Endothelial cell of umbilical vein (primary cell): ENCODE measurements at regions not wholly inside any gene's neighbourhood (a gene's known extent, or its start where the extent isn't known, plus 50 kb on each side); places are given as distances from the start of the nearest gene placed in this dataset.

Experiments used
- BruUV-seq: library from RNA; stranded (reverse); fragments of 400-500 nt; replicated peaks from 2 replicates; lab custom pipeline; 2021; lab: Mats Ljungman, UMichigan
- CTCF ChIA-PET: fragments of 300-600, 350-600 bp; sonication (Branson Sonifier 250); formaldehyde crosslinking; loops from one replicate; lab custom pipeline; 2021; ENCODE audit warnings: antibody characterized with exemption, inconsistent platforms; lab: Charles Lee
- POLR2A ChIA-PET: fragments of 300-600, 350-600 bp; sonication (Branson Sonifier 250); formaldehyde crosslinking; loops from one replicate; lab custom pipeline; 2021; ENCODE audit warnings: antibody characterized with exemption, inconsistent platforms; lab: Charles Lee
- DNase-seq: peaks from one replicate; pipeline ENCODE4 v3.0.0-alpha.2; 2011; ENCODE audit warnings: low read depth, low spot score
- FAIRE-seq: peaks from 2 replicates; lab custom pipeline; 2011; peaks lifted over from hg19 to GRCh38; lab: Jason Lieb, UNC
- H2AFZ ChIP-seq: 2 replicates; pipeline ENCODE4 v1.6.0; 2012; ENCODE audit warnings: low read depth, low read length, control low read depth, inconsistent platforms
- H3K27ac ChIP-seq: 2 replicates; pipeline ENCODE4 v1.5.1; 2011; ENCODE audit warnings: low read depth, mild to moderate bottlenecking, control low read depth, low read length, moderate library complexity; ENCODE audit not compliant: insufficient read depth
- H3K27me3 ChIP-seq, 2 experiments: 2 replicates each; pipeline versions ENCODE4 v1.6.0 to v1.6.1; 2011; ENCODE audit warnings: low read length in 2 of 2, mixed read lengths in 1 of 2; ENCODE audit not compliant: control insufficient read depth in 2 of 2, insufficient read depth in 2 of 2
- H3K36me3 ChIP-seq, 2 experiments: 2 replicates in 1 of 2; 3 replicates in 1 of 2; pipeline ENCODE4 v1.5.1; 2011; ENCODE audit warnings: low read length in 2 of 2, mild to moderate bottlenecking in 1 of 2, moderate library complexity in 1 of 2; ENCODE audit not compliant: control insufficient read depth in 2 of 2, insufficient read depth in 2 of 2; ENCODE audit errors: extremely low read depth in 1 of 2
- H3K4me1 ChIP-seq: 3 replicates; pipeline ENCODE4 v1.5.1; 2011; ENCODE audit warnings: mild to moderate bottlenecking, low read length; ENCODE audit not compliant: control insufficient read depth, insufficient read depth; ENCODE audit errors: extremely low read depth
- H3K4me2 ChIP-seq: 2 replicates; pipeline ENCODE4 v1.6.1; 2011; ENCODE audit warnings: low read length, control low read depth, mixed read lengths; ENCODE audit not compliant: insufficient read depth
- H3K4me3 ChIP-seq, 3 experiments: fragments of 200-600 bp in 1 of 3; sonication (generic), shearing (Covaris generic) in 1 of 3; replicated peaks in 1 of 3; 2 replicates each; pipeline ENCODE4 v1.5.1; 2011 to 2016; ENCODE audit warnings: control low read depth in 3 of 3, low read length in 3 of 3, mild to moderate bottlenecking in 2 of 3, inconsistent platforms in 1 of 3, low read depth in 1 of 3, moderate library complexity in 1 of 3; ENCODE audit not compliant: insufficient read depth in 1 of 3
- H3K79me2 ChIP-seq: 2 replicates; pipeline ENCODE4 v1.6.0; 2012; ENCODE audit warnings: low read length, inconsistent platforms; ENCODE audit not compliant: control insufficient read depth, insufficient read depth
- H3K9ac ChIP-seq: replicated peaks from 2 replicates; pipeline ENCODE3; 2011; ENCODE audit warnings: low read length, control low read depth; ENCODE audit not compliant: insufficient read depth; ENCODE audit errors: extremely low read depth
- H3K9me1 ChIP-seq: replicated peaks from 3 replicates; pipeline ENCODE4 v1.6.0; 2011; ENCODE audit warnings: mild to moderate bottlenecking, low read length; ENCODE audit not compliant: control insufficient read depth, insufficient read depth; ENCODE audit errors: extremely low read depth
- H3K9me3 ChIP-seq: replicated peaks from 2 replicates; pipeline ENCODE4 v1.5.1; 2012; ENCODE audit warnings: low read length, inconsistent platforms; ENCODE audit not compliant: control insufficient read depth, insufficient read depth
- H4K20me1 ChIP-seq: replicated peaks from 2 replicates; pipeline ENCODE3; 2011; ENCODE audit warnings: mild to moderate bottlenecking, low read length; ENCODE audit not compliant: control insufficient read depth, insufficient read depth; ENCODE audit errors: extremely low read depth
- EZH2 ChIP-seq: IDR thresholded peaks from 2 replicates; pipeline ENCODE4 v1.6.1; 2012; ENCODE audit warnings: borderline replicate concordance, low read depth, mild to moderate bottlenecking, moderate library complexity, low read length, inconsistent platforms; ENCODE audit not compliant: severe bottlenecking
- FOS ChIP-seq: IDR thresholded peaks from 2 replicates; pipeline ENCODE4 v1.6.1; 2011; ENCODE audit warnings: mild to moderate bottlenecking, low read length, moderate library complexity, borderline replicate concordance; ENCODE audit not compliant: insufficient read depth
- GATA2 ChIP-seq: IDR thresholded peaks from 2 replicates; pipeline ENCODE4 v1.7.0; 2011; ENCODE audit warnings: low read depth, mild to moderate bottlenecking, moderate library complexity, mixed read lengths, low read length; ENCODE audit not compliant: insufficient read length, insufficient read depth
- JUN ChIP-seq: IDR thresholded peaks from 2 replicates; pipeline ENCODE4 v1.6.1; 2011; ENCODE audit warnings: borderline replicate concordance, low read depth; ENCODE audit not compliant: insufficient read length, insufficient read depth
- MYC ChIP-seq: IDR thresholded peaks from one replicate; pipeline ENCODE4 v1.6.1; 2011; ENCODE audit warnings: mild to moderate bottlenecking, low read depth, low read length
- POLR2A ChIP-seq: IDR thresholded peaks from 2 replicates; pipeline ENCODE4 v1.6.1; 2012; ENCODE audit warnings: low read depth, mild to moderate bottlenecking, control low read depth, low read length
- dilution Hi-C: fragments of 300-500 bp; cut with MboI; formaldehyde crosslinking; loops from one replicate; pipeline ENCODE4 v1.15.0; 2019; ENCODE audit warnings: low sequenced_read_pairs; ENCODE audit not compliant: extremely low pct_ligation_motif_present
- intact Hi-C: fragments of 100-400 bp; cut with micrococcal nuclease; formaldehyde crosslinking; loops from one replicate; pipeline ENCODE4 v1.10.0; 2022
- TF ChIP-seq, protein P1 (sequence below): IDR thresholded peaks from 2 replicates; pipeline ENCODE4 v1.6.1; 2011; ENCODE audit not compliant: insufficient read depth, insufficient read length
- TF ChIP-seq, protein P2 (sequence below), 2 donors: IDR thresholded peaks; 1 replicate in 1 of 2; 2 replicates in 1 of 2; pipeline ENCODE4 v1.5.1; 2011; ENCODE audit warnings: low read length in 2 of 2, mild to moderate bottlenecking in 2 of 2, moderate library complexity in 2 of 2, control low read depth in 1 of 2, inconsistent platforms in 1 of 2, low read depth in 1 of 2; ENCODE audit not compliant: insufficient read depth in 1 of 2; ENCODE audit errors: extremely low read depth in 1 of 2

DNA sequence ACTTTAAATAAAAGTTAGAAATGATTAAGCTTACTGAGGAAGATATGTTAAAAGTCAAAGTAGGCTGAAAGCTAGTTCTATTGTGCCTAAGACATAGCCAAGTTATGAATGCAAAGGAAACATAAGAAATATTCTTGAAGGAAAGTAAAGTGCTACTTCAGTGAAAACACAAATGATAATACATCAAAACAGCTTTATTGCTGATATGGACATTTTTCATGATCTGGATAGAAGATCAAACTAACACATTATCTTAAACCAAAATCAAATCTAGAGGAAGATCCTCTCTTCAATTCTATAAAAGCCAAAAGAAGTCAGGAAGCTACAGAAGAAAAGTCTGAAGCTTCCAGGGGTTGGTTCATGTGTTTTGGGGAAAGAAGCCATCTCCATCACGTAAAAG lies 545.9 kb downstream of the COL11A1 start:
- TF ChIP-seq GATA2, result no peak
- Histone ChIP-seq H3K9me3 (no peaks in the 10 kb centered on the region), H4K20me1 (no peaks in the 10 kb centered on the region), H3K36me3 (no peaks in the 10 kb centered on the region), H3K79me2 (no peaks in the 10 kb centered on the region), H3K4me1 (no peaks in the 10 kb centered on the region), H2AFZ (no peak overlapping the region), H3K4me3 (no peak overlapping the region), H3K27me3 (no peaks in the 10 kb centered on the region), H3K9me1 (no peaks in the 10 kb centered on the region), H3K27ac (no peak overlapping the region), H3K9ac (no peak overlapping the region), H3K4me2 (no peak overlapping the region)
- intact Hi-C loops (no loop called here), dilution Hi-C loops (no loop called here)
- no peak for FAIRE-seq
- no TSS peak for BruUV-seq
- no peak for DNase-seq
- ChIA-PET POLR2A (no interaction called here), CTCF (no interaction called here)

DNA sequence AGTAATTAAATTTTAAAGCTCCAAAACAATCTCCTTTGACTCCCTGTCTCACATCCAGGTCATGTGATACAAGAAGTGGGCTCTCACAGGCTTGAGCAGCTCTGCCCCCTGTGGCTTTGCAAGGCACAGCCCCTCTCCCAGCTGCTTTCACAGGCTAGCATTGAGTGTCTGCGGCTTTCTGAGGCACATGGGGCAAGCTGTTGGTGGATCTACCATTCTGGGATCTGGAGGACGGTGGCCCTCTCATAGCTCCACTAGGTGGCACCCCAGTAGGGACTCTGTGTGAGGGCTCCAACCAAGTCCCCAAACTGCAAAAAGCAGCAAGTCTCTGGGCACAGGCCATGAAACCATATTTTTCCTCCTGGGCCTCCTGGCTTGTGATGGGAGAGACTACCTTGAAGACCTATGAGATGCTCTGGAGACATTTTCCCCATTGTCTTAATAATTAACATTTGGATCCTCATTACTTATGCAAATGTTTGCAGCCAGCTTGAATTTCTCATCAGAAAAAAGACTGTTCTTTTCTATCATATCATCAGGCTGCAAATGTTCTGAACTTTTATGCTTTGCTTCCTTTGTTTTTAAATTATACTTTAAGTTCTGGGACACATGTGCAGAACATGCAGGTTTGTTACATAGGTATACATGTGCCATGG lies 554.1 kb upstream of the OLFM3 start:
- intact Hi-C loops, result no loop called here
- H3K9ac ChIP-seq, result no peak overlapping the region
- no peaks in the 10 kb centered on the region for H3K36me3 ChIP-seq
- H3K9me3 ChIP-seq, result no peaks in the 10 kb centered on the region
- ChIA-PET POLR2A (no interaction called here), CTCF (interaction anchor here (1.0 to 1.1 kb wide), 2 partner anchors 420 to 421 kb away, joined by 3 to 8 read pairs; no protein-coding TSS in a partner anchor)
- H3K9me1 ChIP-seq, result no peaks in the 10 kb centered on the region
- H3K4me1 ChIP-seq, result no peaks in the 10 kb centered on the region
- H3K79me2 ChIP-seq, result no peaks in the 10 kb centered on the region
- no peak for TF ChIP-seq MYC
- no peak for TF ChIP-seq POLR2A
- TF ChIP-seq GATA2, result no peak
- TF ChIP-seq, protein P1, sequence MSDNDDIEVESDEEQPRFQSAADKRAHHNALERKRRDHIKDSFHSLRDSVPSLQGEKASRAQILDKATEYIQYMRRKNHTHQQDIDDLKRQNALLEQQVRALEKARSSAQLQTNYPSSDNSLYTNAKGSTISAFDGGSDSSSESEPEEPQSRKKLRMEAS, result no peak
- no peak for TF ChIP-seq FOS
- TF ChIP-seq, protein P2, sequence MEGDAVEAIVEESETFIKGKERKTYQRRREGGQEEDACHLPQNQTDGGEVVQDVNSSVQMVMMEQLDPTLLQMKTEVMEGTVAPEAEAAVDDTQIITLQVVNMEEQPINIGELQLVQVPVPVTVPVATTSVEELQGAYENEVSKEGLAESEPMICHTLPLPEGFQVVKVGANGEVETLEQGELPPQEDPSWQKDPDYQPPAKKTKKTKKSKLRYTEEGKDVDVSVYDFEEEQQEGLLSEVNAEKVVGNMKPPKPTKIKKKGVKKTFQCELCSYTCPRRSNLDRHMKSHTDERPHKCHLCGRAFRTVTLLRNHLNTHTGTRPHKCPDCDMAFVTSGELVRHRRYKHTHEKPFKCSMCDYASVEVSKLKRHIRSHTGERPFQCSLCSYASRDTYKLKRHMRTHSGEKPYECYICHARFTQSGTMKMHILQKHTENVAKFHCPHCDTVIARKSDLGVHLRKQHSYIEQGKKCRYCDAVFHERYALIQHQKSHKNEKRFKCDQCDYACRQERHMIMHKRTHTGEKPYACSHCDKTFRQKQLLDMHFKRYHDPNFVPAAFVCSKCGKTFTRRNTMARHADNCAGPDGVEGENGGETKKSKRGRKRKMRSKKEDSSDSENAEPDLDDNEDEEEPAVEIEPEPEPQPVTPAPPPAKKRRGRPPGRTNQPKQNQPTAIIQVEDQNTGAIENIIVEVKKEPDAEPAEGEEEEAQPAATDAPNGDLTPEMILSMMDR (IDR thresholded peaks at IDR 0.05; ENCODE audit: extremely low read depth in 1 of 2, insufficient read depth in 1 of 2, low read depth in 1 of 2, low read length in 2 of 2), result peak in 1 of 2 donors; percentile 31
- no peak for TF ChIP-seq EZH2
- TF ChIP-seq JUN, result no peak
- H3K4me2 ChIP-seq, result no peak overlapping the region
- DNase-seq (peak; percentile 5), FAIRE-seq (no peak)
- dilution Hi-C loops, result no loop called here
- H3K27ac ChIP-seq, result no peak overlapping the region
- H2AFZ ChIP-seq, result no peak overlapping the region
- BruUV-seq, result no TSS peak
- H3K4me3 ChIP-seq, result no peak overlapping the region
- H4K20me1 ChIP-seq, result no peaks in the 10 kb centered on the region
- H3K27me3 ChIP-seq, result no peaks in the 10 kb centered on the region
